HG03280 (cell line): ENCODE measurements at regions not wholly inside any gene's neighbourhood (a gene's known extent, or its start where the extent isn't known, plus 50 kb on each side); places are given as distances from the start of the nearest gene placed in this dataset.

Source experiments
- ATAC-seq: cut with Tn5 transposase; IDR thresholded peaks from one replicate; pipeline ENCODE4 v1.9.1; 2021; ENCODE audit warnings: mild to moderate bottlenecking, moderate library complexity; ENCODE audit not compliant: unreplicated experiment

GRCh38 chr4:126697748-126698147, 935.0 kb upstream of the INTU start:
- no peak for ATAC-seq

- ATAC-seq, result no peak
Observed at GRCh38 chr4:126698224-126698623, 934.5 kb upstream of the INTU start.

- no peak for ATAC-seq
Observed at GRCh38 chr4:126701756-126702155, 931.0 kb upstream of the INTU start.

GRCh38 chr4:126702747-126703146, 930.0 kb upstream of the INTU start:
- no peak for ATAC-seq

GRCh38 chr4:126705266-126705665, 927.5 kb upstream of the INTU start:
- no peak for ATAC-seq

- ATAC-seq, result no peak
Observed at GRCh38 chr4:126708716-126709115, 924.0 kb upstream of the INTU start.

- ATAC-seq, result no peak
Observed at GRCh38 chr4:126710935-126711334, 921.8 kb upstream of the INTU start.

- no peak for ATAC-seq
Observed at GRCh38 chr4:126715067-126715466, 917.7 kb upstream of the INTU start.

GRCh38 chr4:126715681-126716080, 917.1 kb upstream of the INTU start:
- ATAC-seq, result no peak

GRCh38 chr4:126718136-126718535, 914.6 kb upstream of the INTU start:
- ATAC-seq, result no peak

- ATAC-seq, result no peak
Observed at GRCh38 chr4:126719852-126720251, 912.9 kb upstream of the INTU start.

- no peak for ATAC-seq
Observed at GRCh38 chr4:126725906-126726305, 906.9 kb upstream of the INTU start.

- no peak for ATAC-seq
Observed at GRCh38 chr4:126727461-126727860, 905.3 kb upstream of the INTU start.

GRCh38 chr4:126731062-126731461, 901.7 kb upstream of the INTU start:
- ATAC-seq, result no peak

GRCh38 chr4:126733301-126733700, 899.5 kb upstream of the INTU start:
- ATAC-seq, result no peak

- no peak for ATAC-seq
Observed at GRCh38 chr4:126734465-126734864, 898.3 kb upstream of the INTU start.

GRCh38 chr4:126735294-126736132, 897.2 kb upstream of the INTU start:
- ATAC-seq, result no peak

- no peak for ATAC-seq
Observed at GRCh38 chr4:126736133-126736518, 896.6 kb upstream of the INTU start.

GRCh38 chr4:126737899-126738526, 894.7 kb upstream of the INTU start:
- ATAC-seq, result no peak

GRCh38 chr4:126738527-126738923, 894.2 kb upstream of the INTU start:
- no peak for ATAC-seq

GRCh38 chr4:126738926-126739325, 893.8 kb upstream of the INTU start:
- ATAC-seq, result no peak

- no peak for ATAC-seq
Observed at GRCh38 chr4:126740687-126741086, 892.1 kb upstream of the INTU start.

GRCh38 chr4:126742048-126742447, 890.7 kb upstream of the INTU start:
- no peak for ATAC-seq
